NCI-H2107 treated with DMSO at 0.1 percent for 48 hours (cell line): ENCODE measurements at regions not wholly inside any gene's neighbourhood (a gene's known extent, or its start where the extent isn't known, plus 50 kb on each side); places are given as distances from the start of the nearest gene placed in this dataset.

ENCODE experiments used
- DNase-seq: peaks from one replicate; lab custom pipeline; 2025; ENCODE audit not compliant: unreplicated experiment; lab: John Stamatoyannopoulos, UW

DNA sequence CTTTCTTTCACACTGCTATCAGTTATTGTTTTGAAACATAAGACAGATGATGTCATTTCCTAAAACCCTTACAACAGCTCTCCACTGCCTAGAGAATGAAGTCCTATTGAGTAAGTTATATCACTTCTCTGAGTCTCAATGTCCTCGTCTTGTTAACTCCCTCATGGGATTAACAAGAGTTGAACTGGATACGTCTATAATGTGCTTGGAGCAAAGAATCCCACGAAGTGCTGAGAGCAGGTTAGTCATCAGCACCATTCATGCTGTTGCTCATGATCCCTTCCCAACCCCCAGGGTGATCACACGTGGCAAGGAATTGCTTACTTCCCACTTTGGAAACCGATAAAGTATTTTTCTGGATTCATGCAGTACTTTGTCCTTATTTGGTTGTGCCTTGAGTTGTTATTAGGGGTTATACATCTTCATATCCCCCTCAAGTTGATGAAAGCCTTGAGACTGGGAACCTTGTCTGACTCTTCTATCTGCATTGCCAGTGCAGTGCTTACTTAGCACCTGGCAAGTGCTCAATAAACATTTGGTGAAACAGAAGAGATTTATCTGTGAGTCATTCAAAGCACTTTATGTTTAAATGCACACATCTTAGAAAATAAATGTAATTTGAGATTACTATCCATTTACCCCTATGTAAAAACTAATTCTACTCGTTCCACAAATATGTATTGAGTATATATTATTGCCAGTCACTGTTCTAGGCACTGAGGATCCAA is 487.5 kb downstream of the EPM2A start:
- no peak for DNase-seq

DNA sequence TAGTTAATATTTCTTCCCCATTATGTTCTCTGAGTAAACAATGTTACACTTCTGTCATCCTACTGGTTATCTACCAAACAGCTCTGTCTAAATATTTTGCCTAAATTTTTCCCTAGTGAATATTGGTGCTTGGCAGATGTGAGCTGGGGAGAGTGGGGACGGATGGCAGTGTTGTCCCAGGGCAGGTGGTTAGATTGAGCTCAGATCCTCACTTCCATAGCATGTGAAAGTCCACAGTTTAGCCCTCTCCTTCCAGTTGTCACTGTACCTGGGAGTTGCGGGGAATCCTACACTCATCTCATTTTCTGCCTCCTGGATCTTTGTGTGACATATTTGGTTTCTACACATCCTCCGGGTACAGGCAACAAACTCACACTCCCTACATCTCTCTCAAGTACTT is 484.9 kb downstream of the EPM2A start:
- no peak for DNase-seq

DNA sequence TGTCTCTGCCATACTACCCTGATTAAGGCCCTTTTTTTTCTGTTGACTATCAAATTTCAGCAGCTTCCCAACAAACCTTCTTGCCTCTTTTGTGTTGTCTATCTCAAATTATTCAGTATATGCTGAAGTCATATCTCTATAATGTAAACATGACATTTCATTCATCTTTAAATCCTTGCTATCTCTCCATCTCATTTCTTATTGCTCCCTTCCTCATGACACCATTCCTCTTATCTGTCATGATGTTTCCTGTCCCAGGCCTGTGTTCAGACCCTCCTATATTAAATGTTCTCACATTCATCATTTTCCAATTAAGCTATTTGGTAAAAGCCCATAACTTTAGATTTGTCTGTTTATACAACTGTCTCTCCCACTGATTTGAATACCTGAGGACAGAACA is 482.6 kb downstream of the EPM2A start:
- no peak for DNase-seq

DNA sequence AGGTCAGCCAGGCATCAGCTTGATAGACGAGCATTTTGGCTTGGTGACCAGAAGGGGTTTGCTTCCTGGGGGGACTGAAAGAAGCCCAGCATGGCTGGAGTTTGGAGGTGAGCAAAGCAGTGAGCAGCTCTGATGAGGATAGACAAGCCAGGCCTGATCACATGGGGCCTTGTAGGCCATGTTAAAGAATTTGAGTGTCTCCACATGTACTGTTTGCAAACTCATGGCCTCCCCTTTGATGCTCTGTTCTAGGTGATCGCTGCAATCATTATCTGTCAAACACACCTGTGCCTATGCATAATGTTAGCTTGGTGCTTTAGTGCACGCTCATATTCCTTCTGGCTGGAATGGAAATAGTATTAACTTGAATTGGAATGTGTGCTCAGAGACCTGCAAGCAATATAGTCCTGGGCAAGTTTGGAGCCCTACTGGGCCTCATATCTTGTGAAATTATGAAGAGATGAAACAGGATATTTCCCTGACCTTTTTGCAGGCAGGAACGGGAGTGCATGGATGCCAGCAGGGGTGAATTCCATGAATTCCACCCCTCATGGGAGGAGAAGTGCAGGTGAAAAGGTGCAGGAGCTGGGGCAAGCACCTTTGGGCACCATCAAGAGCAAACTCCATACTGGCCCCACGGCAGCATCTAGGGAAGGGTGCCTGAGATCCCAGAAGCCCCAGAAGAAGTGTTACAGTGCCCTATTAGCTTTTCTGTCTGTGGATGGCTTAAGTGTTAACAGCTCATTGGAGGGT is 480.5 kb downstream of the EPM2A start:
- DNase-seq: no peak

GRCh38 chr6:145257704-145258103 is 477.6 kb downstream of the EPM2A start:
- DNase-seq: no peak

DNA sequence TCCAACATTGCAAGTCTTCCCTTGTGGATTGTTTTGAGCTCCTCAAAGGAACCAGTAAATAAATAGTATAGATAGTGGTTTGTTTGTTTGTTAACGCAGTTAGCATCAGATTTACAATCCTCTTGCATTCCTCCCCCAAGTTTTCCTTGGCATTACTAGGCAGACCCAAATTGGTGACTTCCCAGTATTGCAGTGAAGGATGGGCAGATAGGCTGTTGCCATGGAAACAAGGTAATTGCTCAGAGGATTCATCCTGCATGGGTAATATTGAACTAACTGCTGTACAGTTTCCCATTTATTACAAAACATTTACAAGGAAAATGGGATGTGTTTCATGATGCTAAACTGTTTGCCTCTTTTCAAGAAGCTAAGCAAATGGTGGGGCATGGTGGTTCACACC is 477.2 kb downstream of the EPM2A start:
- DNase-seq: no peak

- DNase-seq: no peak
Measured at GRCh38 chr6:145260484-145261175, 474.7 kb downstream of the EPM2A start.

DNA sequence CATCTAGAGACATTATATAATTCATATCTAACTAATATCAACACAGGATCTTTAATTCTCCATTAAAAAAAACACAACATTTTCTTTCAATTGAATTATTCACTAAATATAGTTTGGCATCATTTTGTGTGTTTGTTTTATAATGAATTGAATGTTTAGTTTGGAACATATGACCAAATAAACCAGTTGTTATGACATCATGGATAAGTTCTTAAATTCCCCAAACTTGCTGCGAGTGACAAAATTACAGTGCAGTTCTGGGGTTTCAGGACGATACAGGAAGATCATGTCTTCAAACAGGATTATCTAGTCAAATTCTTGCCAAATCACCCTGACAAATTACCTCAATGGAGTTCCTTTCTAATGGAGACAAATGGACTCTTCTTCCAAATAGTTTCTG is 473.6 kb downstream of the EPM2A start:
- no peak for DNase-seq

GRCh38 chr6:145262771-145263170 is 472.5 kb downstream of the EPM2A start:
- DNase-seq: no peak

- DNase-seq: no peak
Measured at GRCh38 chr6:145263778-145264211, 471.5 kb downstream of the EPM2A start.

- no peak for DNase-seq
Measured at GRCh38 chr6:145266432-145267075, 468.8 kb downstream of the EPM2A start.

GRCh38 chr6:145267076-145267867 is 468.0 kb downstream of the EPM2A start:
- DNase-seq: no peak

- no peak for DNase-seq
Measured at GRCh38 chr6:145270464-145270863, 464.9 kb downstream of the EPM2A start.

- DNase-seq: no peak
Measured at GRCh38 chr6:145271040-145271439, 464.3 kb downstream of the EPM2A start.

- DNase-seq: no peak
Measured at GRCh38 chr6:145271577-145271976, 463.7 kb downstream of the EPM2A start.

DNA sequence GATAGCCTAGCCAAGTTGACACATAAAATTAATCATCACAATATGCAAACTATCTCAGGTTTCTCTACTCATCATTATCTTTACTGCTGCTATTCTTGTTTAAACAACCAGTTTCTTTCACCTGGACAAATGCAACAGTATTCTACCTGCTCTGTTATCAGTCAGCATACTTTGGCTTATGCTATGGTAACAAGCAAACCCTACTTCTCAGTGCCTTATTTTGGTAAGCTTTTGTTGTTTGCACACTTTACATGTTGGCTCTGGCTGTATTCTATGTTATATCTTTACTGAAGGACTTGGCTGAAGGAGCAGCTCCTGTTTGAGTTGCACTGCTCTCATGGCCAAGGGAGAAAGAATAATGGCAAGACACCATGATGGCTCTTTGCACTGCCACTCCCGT is 463.1 kb downstream of the EPM2A start:
- DNase-seq: no peak

DNA sequence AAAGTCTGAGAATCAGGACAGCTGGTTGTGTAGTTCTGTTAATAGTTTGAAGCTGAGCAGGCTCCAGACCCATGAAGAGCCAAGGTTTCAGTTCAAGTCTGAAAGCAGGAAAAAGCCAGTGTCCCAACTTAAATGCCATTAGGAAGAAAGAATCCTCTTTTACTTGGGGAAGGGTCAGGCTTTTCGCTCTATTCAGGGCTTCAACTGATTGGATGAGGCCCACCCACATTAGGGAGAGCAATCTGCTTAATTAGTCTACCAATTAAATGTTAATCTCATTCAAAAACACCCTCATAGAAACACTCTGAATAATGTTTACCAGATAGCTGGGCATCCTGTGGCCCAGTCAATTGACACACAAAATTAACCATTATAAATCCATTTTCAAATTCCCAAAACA is 462.2 kb downstream of the EPM2A start:
- DNase-seq: no peak

- DNase-seq: no peak
Measured at GRCh38 chr6:145274083-145274482, 461.2 kb downstream of the EPM2A start.

DNA sequence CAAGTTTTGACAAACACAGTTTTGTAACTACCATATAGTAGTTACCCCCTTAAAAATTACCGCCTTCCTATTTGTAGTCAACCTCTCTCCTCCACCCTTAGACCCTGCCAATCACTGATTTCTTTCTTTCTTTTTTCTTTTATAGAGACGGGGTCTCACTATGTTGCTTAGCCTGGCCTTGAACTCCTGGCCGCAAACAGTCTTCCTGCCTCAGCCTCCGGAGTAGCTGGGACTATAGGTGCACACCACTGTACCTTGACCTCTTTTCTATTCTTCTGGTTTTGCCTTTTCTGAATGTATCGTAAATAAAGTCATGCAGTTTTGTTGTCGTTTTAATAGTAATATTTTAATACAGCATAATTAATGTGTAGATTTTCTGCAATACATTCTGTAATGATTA is 460.3 kb downstream of the EPM2A start:
- no peak for DNase-seq

GRCh38 chr6:145275787-145276186 is 459.5 kb downstream of the EPM2A start:
- DNase-seq: no peak

- DNase-seq: no peak
Measured at GRCh38 chr6:145276756-145277155, 458.6 kb downstream of the EPM2A start.
